ENCODE measurements at regions not wholly inside any gene's neighbourhood (a gene's known extent, or its start where the extent isn't known, plus 50 kb on each side); places are given as distances from the start of the nearest gene placed in this dataset.

- POLR2A ChIA-PET (ENCODE audit: low non-redundant PET) = no interaction called here
- TF ChIP-seq CTCF (conservative IDR thresholded peaks at IDR 0.05; ENCODE audit: low read depth, low read length) = no peak
- no peak for TF ChIP-seq EZH2 (IDR thresholded peaks at IDR 0.05; ENCODE audit: borderline replicate concordance, low read depth, low read length, poor library complexity, severe bottlenecking)
These were observed 190.4 kb upstream of the FAR2 start for GRCh38 chr12:28958553-28959195.

GRCh38 chr12:28961948-28962384, 187.1 kb upstream of the FAR2 start:
- Histone ChIP-seq H3K36me3 (ENCODE audit: insufficient read depth, low read length, poor library complexity, severe bottlenecking) (no peaks in the 10 kb centered on the region), H3K27me3 (replicated peaks; ENCODE audit: insufficient read depth, low read depth, low read length, poor library complexity) (no peaks in the 10 kb centered on the region), H3K9me3 (ENCODE audit: low read depth, low read length, poor library complexity, severe bottlenecking) (no peaks in the 10 kb centered on the region), H3K27ac (ENCODE audit: low read depth, low read length, poor library complexity, severe bottlenecking) (no peak overlapping the region), H3K4me3 (ENCODE audit: low read depth, low read length, poor library complexity, severe bottlenecking) (no peak overlapping the region), H3K4me1 (ENCODE audit: insufficient read depth, low read length, poor library complexity, severe bottlenecking) (peaks cover 7% of the 10 kb centered on the region)
- BruUV-seq (replicated peaks) = no TSS peak
- TF ChIP-seq CTCF (conservative IDR thresholded peaks at IDR 0.05; ENCODE audit: low read depth, low read length) (no peak), EZH2 (IDR thresholded peaks at IDR 0.05; ENCODE audit: borderline replicate concordance, low read depth, low read length, poor library complexity, severe bottlenecking) (no peak)
- ChIA-PET CTCF (no interaction called here), POLR2A (ENCODE audit: low non-redundant PET) (no interaction called here)
- DNase-seq (ENCODE audit: low spot score) = peak; percentile 14
- intact Hi-C loops (cut with micrococcal nuclease; ENCODE audit: unreplicated experiment) = no loop called here

More at GRCh38 chr12:28958553-28959195, 190.4 kb upstream of the FAR2 start:
- H3K9me3 ChIP-seq (ENCODE audit: low read depth, low read length, poor library complexity, severe bottlenecking) = no peaks in the 10 kb centered on the region
- intact Hi-C loops (cut with micrococcal nuclease; ENCODE audit: unreplicated experiment) = no loop called here
- BruUV-seq (replicated peaks) = no TSS peak
- H3K27me3 ChIP-seq (replicated peaks; ENCODE audit: insufficient read depth, low read depth, low read length, poor library complexity) = no peaks in the 10 kb centered on the region
- H3K27ac ChIP-seq (ENCODE audit: low read depth, low read length, poor library complexity, severe bottlenecking) = no peak overlapping the region
- no peaks in the 10 kb centered on the region for H3K36me3 ChIP-seq (ENCODE audit: insufficient read depth, low read length, poor library complexity, severe bottlenecking)
- no peak overlapping the region for H3K4me3 ChIP-seq (ENCODE audit: low read depth, low read length, poor library complexity, severe bottlenecking)
- CTCF ChIA-PET = no interaction called here
- no peak for DNase-seq (ENCODE audit: low spot score)
- H3K4me1 ChIP-seq (ENCODE audit: insufficient read depth, low read length, poor library complexity, severe bottlenecking) = no peaks in the 10 kb centered on the region

GRCh38 chr12:28963554-28963953, 185.5 kb upstream of the FAR2 start:
- POLR2A ChIA-PET (ENCODE audit: low non-redundant PET) = no interaction called here
- DNase-seq (ENCODE audit: low spot score) = peak; percentile 39
- Histone ChIP-seq H3K4me1 (ENCODE audit: insufficient read depth, low read length, poor library complexity, severe bottlenecking) (peaks cover 7% of the 10 kb centered on the region), H3K4me3 (ENCODE audit: low read depth, low read length, poor library complexity, severe bottlenecking) (no peak overlapping the region), H3K36me3 (ENCODE audit: insufficient read depth, low read length, poor library complexity, severe bottlenecking) (no peaks in the 10 kb centered on the region), H3K27me3 (replicated peaks; ENCODE audit: insufficient read depth, low read depth, low read length, poor library complexity) (no peaks in the 10 kb centered on the region), H3K27ac (ENCODE audit: low read depth, low read length, poor library complexity, severe bottlenecking) (no peak overlapping the region), H3K9me3 (ENCODE audit: low read depth, low read length, poor library complexity, severe bottlenecking) (no peaks in the 10 kb centered on the region)
- no TSS peak for BruUV-seq (replicated peaks)
- intact Hi-C loops (cut with micrococcal nuclease; ENCODE audit: unreplicated experiment) = no loop called here
- peak; percentile 56 for TF ChIP-seq CTCF (conservative IDR thresholded peaks at IDR 0.05; ENCODE audit: low read depth, low read length)
- TF ChIP-seq EZH2 (IDR thresholded peaks at IDR 0.05; ENCODE audit: borderline replicate concordance, low read depth, low read length, poor library complexity, severe bottlenecking) = no peak
- CTCF ChIA-PET = no interaction called here
